ENCODE measurements at regions not wholly inside any gene's neighbourhood (a gene's known extent, or its start where the extent isn't known, plus 50 kb on each side); places are given as distances from the start of the nearest gene placed in this dataset.

DNA sequence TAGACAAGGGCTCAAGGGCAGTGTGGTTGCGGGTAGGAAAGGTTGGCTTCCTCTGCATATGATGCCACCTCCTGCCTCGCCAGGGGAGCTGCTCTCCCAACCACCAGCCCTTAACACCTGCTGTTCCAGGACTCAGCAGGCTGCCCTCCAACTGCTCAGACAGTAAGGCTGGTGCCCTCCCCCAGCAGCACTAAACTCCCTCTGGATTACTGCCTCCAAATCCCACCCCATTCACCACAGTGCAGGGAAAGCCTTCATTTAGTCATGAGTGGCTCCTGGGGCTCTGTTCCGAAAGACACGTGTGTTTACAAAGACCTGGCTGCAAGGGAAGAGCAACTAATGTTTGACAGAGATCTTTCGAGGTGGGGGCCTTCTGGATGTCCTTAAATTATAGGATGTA is 437.2 kb upstream of the MKI67 start:
- H3K9me3 ChIP-seq (ENCODE audit: low read length) = peaks cover 8% of the 10 kb centered on the region
- no peak for TF ChIP-seq SMC3 (conservative IDR thresholded peaks at IDR 0.05; ENCODE audit: poor library complexity)
- no peak for TF ChIP-seq RAD21 (conservative IDR thresholded peaks at IDR 0.05)
- no peak for TF ChIP-seq EZH2 (IDR thresholded peaks at IDR 0.05; ENCODE audit: borderline replicate concordance, insufficient read depth, low read length, poor library complexity, severe bottlenecking)
- TF ChIP-seq, protein P1, sequence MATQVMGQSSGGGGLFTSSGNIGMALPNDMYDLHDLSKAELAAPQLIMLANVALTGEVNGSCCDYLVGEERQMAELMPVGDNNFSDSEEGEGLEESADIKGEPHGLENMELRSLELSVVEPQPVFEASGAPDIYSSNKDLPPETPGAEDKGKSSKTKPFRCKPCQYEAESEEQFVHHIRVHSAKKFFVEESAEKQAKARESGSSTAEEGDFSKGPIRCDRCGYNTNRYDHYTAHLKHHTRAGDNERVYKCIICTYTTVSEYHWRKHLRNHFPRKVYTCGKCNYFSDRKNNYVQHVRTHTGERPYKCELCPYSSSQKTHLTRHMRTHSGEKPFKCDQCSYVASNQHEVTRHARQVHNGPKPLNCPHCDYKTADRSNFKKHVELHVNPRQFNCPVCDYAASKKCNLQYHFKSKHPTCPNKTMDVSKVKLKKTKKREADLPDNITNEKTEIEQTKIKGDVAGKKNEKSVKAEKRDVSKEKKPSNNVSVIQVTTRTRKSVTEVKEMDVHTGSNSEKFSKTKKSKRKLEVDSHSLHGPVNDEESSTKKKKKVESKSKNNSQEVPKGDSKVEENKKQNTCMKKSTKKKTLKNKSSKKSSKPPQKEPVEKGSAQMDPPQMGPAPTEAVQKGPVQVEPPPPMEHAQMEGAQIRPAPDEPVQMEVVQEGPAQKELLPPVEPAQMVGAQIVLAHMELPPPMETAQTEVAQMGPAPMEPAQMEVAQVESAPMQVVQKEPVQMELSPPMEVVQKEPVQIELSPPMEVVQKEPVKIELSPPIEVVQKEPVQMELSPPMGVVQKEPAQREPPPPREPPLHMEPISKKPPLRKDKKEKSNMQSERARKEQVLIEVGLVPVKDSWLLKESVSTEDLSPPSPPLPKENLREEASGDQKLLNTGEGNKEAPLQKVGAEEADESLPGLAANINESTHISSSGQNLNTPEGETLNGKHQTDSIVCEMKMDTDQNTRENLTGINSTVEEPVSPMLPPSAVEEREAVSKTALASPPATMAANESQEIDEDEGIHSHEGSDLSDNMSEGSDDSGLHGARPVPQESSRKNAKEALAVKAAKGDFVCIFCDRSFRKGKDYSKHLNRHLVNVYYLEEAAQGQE (IDR thresholded peaks at IDR 0.05; ENCODE audit: borderline replicate concordance) = no peak
- no peak for TF ChIP-seq MXI1 (conservative IDR thresholded peaks at IDR 0.05; ENCODE audit: poor library complexity, severe bottlenecking)
- TF ChIP-seq TAF1 (IDR thresholded peaks at IDR 0.05; ENCODE audit: low read depth) = no peak
- no peak for TF ChIP-seq EP300 (conservative IDR thresholded peaks at IDR 0.05; ENCODE audit: poor library complexity, severe bottlenecking)
- TF ChIP-seq POLR2AphosphoS5 (IDR thresholded peaks at IDR 0.05) = no peak
- TF ChIP-seq, protein P2, sequence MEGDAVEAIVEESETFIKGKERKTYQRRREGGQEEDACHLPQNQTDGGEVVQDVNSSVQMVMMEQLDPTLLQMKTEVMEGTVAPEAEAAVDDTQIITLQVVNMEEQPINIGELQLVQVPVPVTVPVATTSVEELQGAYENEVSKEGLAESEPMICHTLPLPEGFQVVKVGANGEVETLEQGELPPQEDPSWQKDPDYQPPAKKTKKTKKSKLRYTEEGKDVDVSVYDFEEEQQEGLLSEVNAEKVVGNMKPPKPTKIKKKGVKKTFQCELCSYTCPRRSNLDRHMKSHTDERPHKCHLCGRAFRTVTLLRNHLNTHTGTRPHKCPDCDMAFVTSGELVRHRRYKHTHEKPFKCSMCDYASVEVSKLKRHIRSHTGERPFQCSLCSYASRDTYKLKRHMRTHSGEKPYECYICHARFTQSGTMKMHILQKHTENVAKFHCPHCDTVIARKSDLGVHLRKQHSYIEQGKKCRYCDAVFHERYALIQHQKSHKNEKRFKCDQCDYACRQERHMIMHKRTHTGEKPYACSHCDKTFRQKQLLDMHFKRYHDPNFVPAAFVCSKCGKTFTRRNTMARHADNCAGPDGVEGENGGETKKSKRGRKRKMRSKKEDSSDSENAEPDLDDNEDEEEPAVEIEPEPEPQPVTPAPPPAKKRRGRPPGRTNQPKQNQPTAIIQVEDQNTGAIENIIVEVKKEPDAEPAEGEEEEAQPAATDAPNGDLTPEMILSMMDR (IDR thresholded peaks at IDR 0.05; ENCODE audit: poor library complexity, severe bottlenecking) = no peak
- no peak overlapping the region for H3K4me3 ChIP-seq (ENCODE audit: low read length)

DNA sequence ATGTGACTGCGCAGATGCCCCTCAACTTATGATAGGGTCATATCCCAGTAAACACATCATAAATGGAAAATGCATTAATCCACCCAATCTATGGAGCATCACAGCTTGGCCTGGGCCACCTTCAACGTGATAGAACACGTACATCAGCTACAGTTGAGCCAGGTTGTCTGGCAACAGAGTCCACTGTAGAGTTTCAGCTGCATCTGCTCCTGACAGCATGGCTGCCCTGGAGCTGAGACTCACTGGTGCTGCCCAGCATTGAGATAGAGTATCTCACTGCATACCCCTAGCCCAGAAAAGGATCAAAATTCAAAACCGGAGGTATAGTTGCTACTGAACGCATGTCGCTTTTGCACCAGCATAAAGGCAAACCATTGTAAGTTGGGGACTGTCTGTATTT is 437.7 kb upstream of the MKI67 start:
- H3K9ac ChIP-seq (ENCODE audit: low read length) = no peak overlapping the region
- H3K9me3 ChIP-seq (ENCODE audit: low read length) = peaks cover 8% of the 10 kb centered on the region
- H3K79me2 ChIP-seq (replicated peaks; ENCODE audit: insufficient read depth, low read length) = no peaks in the 10 kb centered on the region
- H3K36me3 ChIP-seq (ENCODE audit: insufficient read depth, low read length) = no peaks in the 10 kb centered on the region
- H3K4me2 ChIP-seq (ENCODE audit: low read length) = no peak overlapping the region
- no peaks in the 10 kb centered on the region for H3K27me3 ChIP-seq (ENCODE audit: insufficient read depth, low read depth, low read length)
- no peak overlapping the region for H2AFZ ChIP-seq (ENCODE audit: low read depth, low read length)
- no peaks in the 10 kb centered on the region for H4K20me1 ChIP-seq (ENCODE audit: insufficient read depth)
- TF ChIP-seq, protein P2 (IDR thresholded peaks at IDR 0.05; ENCODE audit: poor library complexity, severe bottlenecking) = no peak
- TF ChIP-seq POLR2AphosphoS5 (IDR thresholded peaks at IDR 0.05) (no peak), RAD21 (conservative IDR thresholded peaks at IDR 0.05) (no peak)
- TF ChIP-seq, protein P1 (IDR thresholded peaks at IDR 0.05; ENCODE audit: borderline replicate concordance) = no peak
- H3K4me3 ChIP-seq (ENCODE audit: low read length) = no peak overlapping the region
- no peaks in the 10 kb centered on the region for H3K9me2 ChIP-seq (ENCODE audit: insufficient read depth, low read length)
- H3K27ac ChIP-seq (ENCODE audit: low read length) = no peak overlapping the region
- H3F3A ChIP-seq (ENCODE audit: insufficient read depth, low read length, poor library complexity, severe bottlenecking) = no peaks in the 10 kb centered on the region

More for the DNA sequence above, 437.2 kb upstream of the MKI67 start:
- Histone ChIP-seq H3K27me3 (ENCODE audit: insufficient read depth, low read depth, low read length) (no peaks in the 10 kb centered on the region), H3F3A (ENCODE audit: insufficient read depth, low read length, poor library complexity, severe bottlenecking) (no peaks in the 10 kb centered on the region), H3K79me2 (replicated peaks; ENCODE audit: insufficient read depth, low read length) (no peaks in the 10 kb centered on the region), H3K36me3 (ENCODE audit: insufficient read depth, low read length) (no peaks in the 10 kb centered on the region), H3K9me2 (ENCODE audit: insufficient read depth, low read length) (no peaks in the 10 kb centered on the region), H3K4me2 (ENCODE audit: low read length) (no peak overlapping the region), H3K9ac (ENCODE audit: low read length) (no peak overlapping the region), H3K27ac (ENCODE audit: low read length) (no peak overlapping the region), H2AFZ (ENCODE audit: low read depth, low read length) (no peak overlapping the region), H4K20me1 (ENCODE audit: insufficient read depth) (no peaks in the 10 kb centered on the region)
